ENCODE measurements at regions not wholly inside any gene's neighbourhood (a gene's known extent, or its start where the extent isn't known, plus 50 kb on each side); places are given as distances from the start of the nearest gene placed in this dataset.

DNA sequence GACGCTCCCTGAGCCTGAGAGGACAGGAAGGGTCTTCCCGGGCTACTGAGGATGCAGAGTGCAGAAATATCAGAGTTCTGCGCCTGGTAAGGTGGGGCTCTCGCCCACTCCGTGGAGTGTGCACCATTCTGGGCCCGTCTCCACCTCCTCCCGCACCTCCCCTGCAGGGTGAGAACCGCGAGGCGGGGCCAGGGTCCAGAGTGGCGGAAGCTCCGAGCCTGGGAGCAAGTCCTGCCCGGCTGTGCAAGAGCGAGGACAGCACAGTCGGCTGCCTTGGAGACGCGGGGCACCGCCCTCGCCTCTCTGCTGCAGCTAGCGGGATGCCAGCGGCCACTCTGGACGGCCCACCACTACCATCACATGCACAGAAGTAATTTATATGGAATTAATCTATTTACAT is 2304.4 kb downstream of the PCDH9 start:
- Histone ChIP-seq H3K4me1 (ENCODE audit: control insufficient read depth, insufficient read depth, low read length) (peaks cover 2% of the 10 kb centered on the region), H2BK15ac (ENCODE audit: low read depth, low read length) (no peak overlapping the region), H2BK20ac (ENCODE audit: low read depth, low read length) (no peak overlapping the region), H2AFZ (replicated peaks; ENCODE audit: low read length, poor library complexity) (no peak overlapping the region), H2AK5ac (ENCODE audit: low read depth, low read length) (no peak overlapping the region), H3K23ac (ENCODE audit: low read depth, low read length) (no peak overlapping the region), H4K8ac (ENCODE audit: low read depth in 2 of 2, low read length in 2 of 2) (no peak overlapping the region), H2AK9ac (replicated peaks; ENCODE audit: low read depth, low read length, poor library complexity) (no peak overlapping the region), H3K79me1 (ENCODE audit: low read depth in 1 of 2, low read length in 2 of 2) (no peaks in the 10 kb centered on the region), H2BK120ac (ENCODE audit: low read depth, low read length) (no peak overlapping the region), H4K91ac (ENCODE audit: insufficient read depth, low read depth, low read length) (no peak overlapping the region), H3K4ac (ENCODE audit: low read depth, low read length) (no peak overlapping the region), H4K20me1 (ENCODE audit: insufficient read depth, low read length) (no peaks in the 10 kb centered on the region), H3K56ac (ENCODE audit: extremely low read depth, insufficient read depth, low read length) (no peak overlapping the region), H3K36me3 (ENCODE audit: control insufficient read depth, insufficient read depth, low read length) (no peaks in the 10 kb centered on the region), H3K18ac (ENCODE audit: low read depth, low read length) (no peak overlapping the region), H3K27me3 (ENCODE audit: control insufficient read depth, insufficient read depth, low read length) (no peaks in the 10 kb centered on the region), H3K9ac (ENCODE audit: low read depth, low read length) (no peak overlapping the region), H2BK5ac (ENCODE audit: low read depth, low read length, poor library complexity, severe bottlenecking) (no peak overlapping the region), H4K5ac (ENCODE audit: low read depth, low read length) (no peak overlapping the region), H3K27ac (ENCODE audit: insufficient read depth, low read length) (no peak overlapping the region), H3K14ac (replicated peaks; ENCODE audit: low read depth, low read length) (no peak overlapping the region), H3K9me3 (ENCODE audit: control insufficient read depth, insufficient read depth, low read length) (no peaks in the 10 kb centered on the region), H3K4me3 (ENCODE audit: insufficient read depth, low read depth, low read length) (no peak overlapping the region), H3K4me2 (ENCODE audit: low read depth, low read length) (no peak overlapping the region), H3K9me1 (ENCODE audit: insufficient read depth, low read length) (peaks cover 3% of the 10 kb centered on the region; the same call in 1 of the 2 replicates)
- in situ Hi-C loops (cut with MboI; ENCODE audit: low sequenced_read_pairs) (no loop called here), dilution Hi-C loops (cut with HindIII; ENCODE audit: low sequenced_read_pairs, unreplicated experiment) (no loop called here), intact Hi-C loops (cut with micrococcal nuclease) (no loop called here)
- ChIA-PET POLR2A (ENCODE audit: unreplicated experiment) (no interaction called here), CTCF (no interaction called here)
- BruUV-seq (replicated peaks) = no TSS peak
- DNase-seq (no peak), ATAC-seq (ENCODE audit: low read depth) (no peak)
- TF ChIP-seq MAFK (IDR thresholded peaks at IDR 0.05; ENCODE audit: low read depth, low read length) (no peak), BHLHE40 (IDR thresholded peaks at IDR 0.05; ENCODE audit: low read depth, low read length) (no peak), MAZ (IDR thresholded peaks at IDR 0.05; ENCODE audit: borderline replicate concordance, low read depth, low read length) (no peak), CHD1 (IDR thresholded peaks at IDR 0.05; ENCODE audit: low read depth, low read length) (no peak), MXI1 (IDR thresholded peaks at IDR 0.05; ENCODE audit: borderline replicate concordance, low read depth, low read length) (no peak), CEBPB (IDR thresholded peaks at IDR 0.05; ENCODE audit: low read depth, low read length) (no peak), SMC3 (IDR thresholded peaks at IDR 0.05; ENCODE audit: low read depth, low read length) (no peak), RFX5 (IDR thresholded peaks at IDR 0.05; ENCODE audit: low read depth, low read length) (no peak), RCOR1 (IDR thresholded peaks at IDR 0.05; ENCODE audit: insufficient replicate concordance, low read length) (no peak), RAD21 (IDR thresholded peaks at IDR 0.05; ENCODE audit: low read length) (no peak)
- TF ChIP-seq, protein P1, sequence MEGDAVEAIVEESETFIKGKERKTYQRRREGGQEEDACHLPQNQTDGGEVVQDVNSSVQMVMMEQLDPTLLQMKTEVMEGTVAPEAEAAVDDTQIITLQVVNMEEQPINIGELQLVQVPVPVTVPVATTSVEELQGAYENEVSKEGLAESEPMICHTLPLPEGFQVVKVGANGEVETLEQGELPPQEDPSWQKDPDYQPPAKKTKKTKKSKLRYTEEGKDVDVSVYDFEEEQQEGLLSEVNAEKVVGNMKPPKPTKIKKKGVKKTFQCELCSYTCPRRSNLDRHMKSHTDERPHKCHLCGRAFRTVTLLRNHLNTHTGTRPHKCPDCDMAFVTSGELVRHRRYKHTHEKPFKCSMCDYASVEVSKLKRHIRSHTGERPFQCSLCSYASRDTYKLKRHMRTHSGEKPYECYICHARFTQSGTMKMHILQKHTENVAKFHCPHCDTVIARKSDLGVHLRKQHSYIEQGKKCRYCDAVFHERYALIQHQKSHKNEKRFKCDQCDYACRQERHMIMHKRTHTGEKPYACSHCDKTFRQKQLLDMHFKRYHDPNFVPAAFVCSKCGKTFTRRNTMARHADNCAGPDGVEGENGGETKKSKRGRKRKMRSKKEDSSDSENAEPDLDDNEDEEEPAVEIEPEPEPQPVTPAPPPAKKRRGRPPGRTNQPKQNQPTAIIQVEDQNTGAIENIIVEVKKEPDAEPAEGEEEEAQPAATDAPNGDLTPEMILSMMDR (conservative IDR thresholded peaks at IDR 0.05; ENCODE audit: low read depth, low read length) = no peak
- no CpG with 5 or more reads among the region's 22 CpGs for WGBS, 2 experiments (ENCODE audit: extremely low coverage in 2 of 2, insufficient read length in 1 of 2)
